H1 (cell line): ENCODE measurements at regions not wholly inside any gene's neighbourhood (a gene's known extent, or its start where the extent isn't known, plus 50 kb on each side); places are given as distances from the start of the nearest gene placed in this dataset.

Experiments used
- CTCF ChIA-PET: fragments of 300-600 bp; sonication (Branson Sonifier 250); formaldehyde crosslinking; loops from one replicate; lab custom pipeline; 2021; ENCODE audit not compliant: partially characterized antibody; lab: Charles Lee
- POLR2A ChIA-PET: fragments of 300-600 bp; sonication (Branson Sonifier 250); formaldehyde crosslinking; loops from one replicate; lab custom pipeline; 2021; ENCODE audit warnings: inconsistent platforms; ENCODE audit not compliant: partially characterized antibody; lab: Charles Lee
- DNase-seq, 2 experiments: peaks; one replicate each; pipeline versions ENCODE4 v3.0.0 to v3.0.0-alpha.2; 2010 to 2022; ENCODE audit warnings: low spot score in 2 of 2, low read depth in 1 of 2, mixed read lengths in 1 of 2
- FAIRE-seq: peaks from 2 replicates; lab custom pipeline; 2011; peaks lifted over from hg19 to GRCh38; lab: Jason Lieb, UNC
- H2AFZ ChIP-seq: 2 replicates; pipeline ENCODE4 v1.8.1; 2012; ENCODE audit warnings: low read length, inconsistent platforms
- H2AK5ac ChIP-seq: 2 replicates; pipeline ENCODE4 v1.6.1; 2013; ENCODE audit warnings: low read depth, low read length
- H2BK120ac ChIP-seq: replicated peaks from 2 replicates; pipeline ENCODE3; 2013; ENCODE audit warnings: low read depth, low read length, inconsistent platforms
- H2BK12ac ChIP-seq: 2 replicates; pipeline ENCODE4 v1.6.1; 2013; ENCODE audit warnings: low read depth, low read length
- H2BK15ac ChIP-seq: 2 replicates; pipeline ENCODE4 v1.6.1; 2013; ENCODE audit warnings: low read length
- H2BK20ac ChIP-seq: 2 replicates; pipeline ENCODE4 v1.6.1; 2013; ENCODE audit warnings: low read length
- H2BK5ac ChIP-seq: 2 replicates; pipeline ENCODE4 v1.6.1; 2013; ENCODE audit warnings: low read depth, low read length
- H3K14ac ChIP-seq: 2 replicates; pipeline ENCODE4 v1.6.1; 2013; ENCODE audit warnings: inconsistent platforms; ENCODE audit not compliant: insufficient read length
- H3K18ac ChIP-seq: 2 replicates; pipeline ENCODE4 v1.6.1; 2013; ENCODE audit warnings: low read length; ENCODE audit errors: extremely low read depth
- H3K23ac ChIP-seq: 2 replicates; pipeline ENCODE4 v1.6.1; 2013; ENCODE audit warnings: inconsistent platforms; ENCODE audit not compliant: insufficient read length
- H3K23me2 ChIP-seq: 2 replicates; pipeline ENCODE4 v1.6.1; 2013; ENCODE audit warnings: low read depth, low read length
- H3K27ac ChIP-seq: 2 replicates; pipeline ENCODE4 v1.6.1; 2011; ENCODE audit warnings: low read depth, low read length, inconsistent platforms
- H3K27me3 ChIP-seq, 4 experiments: replicated peaks in 1 of 4; 1 replicate in 1 of 4; 2 replicates in 3 of 4; pipeline versions ENCODE4 v1.6.1 to v1.8.1; 2011 to 2013; ENCODE audit warnings: low read length in 3 of 4, mild to moderate bottlenecking in 3 of 4, inconsistent platforms in 2 of 4, mixed read lengths in 2 of 4, moderate library complexity in 1 of 4; ENCODE audit not compliant: control insufficient read depth in 3 of 4, insufficient read depth in 3 of 4; ENCODE audit errors: extremely low read depth in 1 of 4
- H3K36me3 ChIP-seq, 4 experiments: 2 replicates each; pipeline versions ENCODE4 v1.6.1 to v1.8.1; 2011 to 2013; ENCODE audit warnings: mild to moderate bottlenecking in 4 of 4, low read length in 3 of 4, moderate library complexity in 2 of 4, control low read depth in 1 of 4, inconsistent platforms in 1 of 4; ENCODE audit not compliant: insufficient read depth in 4 of 4, control insufficient read depth in 2 of 4
- H3K4ac ChIP-seq: replicated peaks from 2 replicates; pipeline ENCODE3; 2013; ENCODE audit warnings: low read length, low read depth, mixed read lengths, inconsistent platforms; ENCODE audit not compliant: insufficient read length
- H3K4me1 ChIP-seq, 4 experiments: replicated peaks in 1 of 4; 1 replicate in 1 of 4; 2 replicates in 3 of 4; pipeline versions ENCODE4 v1.6.1 to v1.8.1; 2011 to 2013; ENCODE audit warnings: low read length in 3 of 4, inconsistent platforms in 2 of 4, mixed read lengths in 1 of 4; ENCODE audit not compliant: insufficient read depth in 4 of 4, control insufficient read depth in 3 of 4
- H3K4me2 ChIP-seq, 2 experiments: 2 replicates each; pipeline versions ENCODE4 v1.6.1 to v1.8.1; 2011 to 2013; ENCODE audit warnings: low read depth in 2 of 2, low read length in 2 of 2, control low read depth in 1 of 2, inconsistent platforms in 1 of 2, mild to moderate bottlenecking in 1 of 2; ENCODE audit not compliant: insufficient read depth in 1 of 2
- H3K4me3 ChIP-seq, 4 experiments: fragments of 200-600, 300-600 bp in 1 of 4; sonication (generic), shearing (Covaris generic), sonication (Bioruptor Twin) in 1 of 4; 2 replicates each; pipeline versions ENCODE4 v1.5.1 to v1.8.1; 2011 to 2016; ENCODE audit warnings: low read length in 4 of 4, low read depth in 3 of 4, control low read depth in 2 of 4, inconsistent platforms in 2 of 4, mild to moderate bottlenecking in 2 of 4, mixed read lengths in 1 of 4, moderate library complexity in 1 of 4; ENCODE audit not compliant: insufficient read depth in 2 of 4; ENCODE audit errors: extremely low read depth in 1 of 4
- H3K56ac ChIP-seq: replicated peaks from 2 replicates; pipeline ENCODE3; 2013; ENCODE audit warnings: low read depth, mild to moderate bottlenecking, mixed read lengths, low read length, inconsistent platforms; ENCODE audit not compliant: insufficient read length
- H3K79me1 ChIP-seq: 2 replicates; pipeline ENCODE4 v1.6.1; 2013; ENCODE audit warnings: low read depth, low read length, control low read depth
- H3K79me2 ChIP-seq, 2 experiments: 2 replicates each; pipeline versions ENCODE4 v1.6.1 to v1.8.1; 2012 to 2013; ENCODE audit warnings: low read length in 2 of 2, mild to moderate bottlenecking in 2 of 2, inconsistent platforms in 1 of 2; ENCODE audit not compliant: insufficient read depth in 2 of 2, control insufficient read depth in 1 of 2
- H3K9ac ChIP-seq, 4 experiments: replicated peaks in 1 of 4; 1 replicate in 1 of 4; 2 replicates in 3 of 4; pipeline versions ENCODE4 v1.6.1 to v1.8.1; 2011 to 2013; ENCODE audit warnings: low read depth in 3 of 4, low read length in 3 of 4, control low read depth in 2 of 4, mild to moderate bottlenecking in 2 of 4, moderate library complexity in 2 of 4, inconsistent platforms in 1 of 4; ENCODE audit errors: extremely low read depth in 1 of 4
- H3K9me3 ChIP-seq, 2 experiments: 2 replicates each; pipeline versions ENCODE4 v1.6.1 to v1.8.1; 2012 to 2013; ENCODE audit warnings: mild to moderate bottlenecking in 2 of 2, moderate library complexity in 2 of 2, control low read depth in 1 of 2, inconsistent platforms in 1 of 2, low read depth in 1 of 2, low read length in 1 of 2, mixed read lengths in 1 of 2; ENCODE audit not compliant: insufficient read depth in 2 of 2
- H4K20me1 ChIP-seq, 2 experiments: replicated peaks in 1 of 2; 2 replicates each; pipeline versions ENCODE3 to v1.8.1; 2011 to 2013; ENCODE audit warnings: inconsistent platforms in 2 of 2, low read length in 2 of 2, mild to moderate bottlenecking in 1 of 2; ENCODE audit not compliant: insufficient read depth in 2 of 2, control insufficient read depth in 1 of 2
- H4K5ac ChIP-seq: 2 replicates; pipeline ENCODE4 v1.6.1; 2013; ENCODE audit warnings: low read length, low read depth, mixed read lengths, inconsistent platforms; ENCODE audit not compliant: insufficient read length
- H4K8ac ChIP-seq: 2 replicates; pipeline ENCODE4 v1.8.0; 2013; ENCODE audit warnings: mild to moderate bottlenecking, moderate library complexity, low read length, inconsistent platforms; ENCODE audit not compliant: insufficient read depth; ENCODE audit errors: extremely low read depth
- H4K91ac ChIP-seq: replicated peaks from 2 replicates; pipeline ENCODE3; 2013; ENCODE audit warnings: low read length, mixed read lengths, inconsistent platforms; ENCODE audit not compliant: insufficient read length
- ATF2 ChIP-seq: IDR thresholded peaks from 2 replicates; pipeline ENCODE4 v1.6.1; 2012; ENCODE audit warnings: low read length, inconsistent platforms
- CHD1 ChIP-seq: IDR thresholded peaks from 2 replicates; pipeline ENCODE4 v1.6.1; 2012; ENCODE audit warnings: low read depth, low read length, improper control_type of control experiment
- CTBP2 ChIP-seq: IDR thresholded peaks from 2 replicates; pipeline ENCODE4 v1.7.0; 2011; ENCODE audit warnings: borderline replicate concordance, mild to moderate bottlenecking, moderate library complexity, mixed read lengths, low read length; ENCODE audit not compliant: insufficient read depth, insufficient read length
- E2F6 ChIP-seq: IDR thresholded peaks from 2 replicates; pipeline ENCODE4 v1.6.1; 2012; ENCODE audit warnings: inconsistent platforms
- GTF2F1 ChIP-seq: IDR thresholded peaks from 2 replicates; pipeline ENCODE4 v1.6.1; 2012; ENCODE audit warnings: low read depth, low read length, improper control_type of control experiment, borderline replicate concordance
- HDAC2 ChIP-seq, 2 experiments: fragments of 300-600 bp in 1 of 2; sonication (generic) in 1 of 2; IDR thresholded peaks; 2 replicates each; pipeline ENCODE4 v1.6.1; 2011 to 2012; ENCODE audit warnings: low read depth in 2 of 2, low read length in 2 of 2, mild to moderate bottlenecking in 2 of 2, moderate library complexity in 2 of 2, borderline replicate concordance in 1 of 2, inconsistent platforms in 1 of 2
- KDM4A ChIP-seq: IDR thresholded peaks from one replicate; pipeline ENCODE4 v1.7.1; 2012; ENCODE audit warnings: low read depth, mild to moderate bottlenecking, moderate library complexity, low read length, inconsistent platforms; ENCODE audit not compliant: severe bottlenecking
- RAD21 ChIP-seq, 2 experiments: IDR thresholded peaks in 1 of 2; conservative IDR thresholded peaks in 1 of 2; 2 replicates each; pipeline ENCODE4 v1.6.1; 2011; ENCODE audit warnings: low read depth in 2 of 2, low read length in 2 of 2, improper control_type of control experiment in 1 of 2, inconsistent platforms in 1 of 2, mild to moderate bottlenecking in 1 of 2, moderate library complexity in 1 of 2
- SP2 ChIP-seq: IDR thresholded peaks from 2 replicates; pipeline ENCODE4 v1.6.1; 2012; ENCODE audit warnings: mild to moderate bottlenecking, low read length, inconsistent platforms
- TAF7 ChIP-seq: optimal IDR thresholded peaks from 2 replicates; pipeline ENCODE3; 2011; ENCODE audit warnings: low read depth, mild to moderate bottlenecking, inconsistent platforms, low read length, moderate library complexity, borderline replicate concordance
- TEAD4 ChIP-seq: IDR thresholded peaks from 2 replicates; pipeline ENCODE4 v1.6.1; 2012; ENCODE audit warnings: low read depth, low read length, inconsistent platforms, mixed read lengths
- YY1 ChIP-seq: IDR thresholded peaks from 2 replicates; pipeline ENCODE4 v1.6.1; 2011; ENCODE audit warnings: low read depth, mild to moderate bottlenecking, low read length
- WGBS, 2 experiments: shearing (Covaris generic) in 1 of 2; methylation state at CpG; one replicate each; pipeline versions ENCODE4 v1.1.6 to v1.1.7; 2013 to 2015; ENCODE audit warnings: low lambda C conversion rate in 2 of 2, mixed read lengths in 2 of 2, inconsistent platforms in 1 of 2, low coverage in 1 of 2, missing lambda C conversion rate in 1 of 2; ENCODE audit not compliant: insufficient replicate concordance in 2 of 2, insufficient coverage in 1 of 2, insufficient read length in 1 of 2; ENCODE audit errors: extremely low coverage in 1 of 2, missing lambda C conversion rate in 1 of 2; 5-methylcytosine and 5-hydroxymethylcytosine counted together

- no peak overlapping the region for H3K56ac ChIP-seq
- H3K4me3 ChIP-seq: no peak overlapping the region
- H4K8ac ChIP-seq: no peak overlapping the region
- no peak overlapping the region for H2AFZ ChIP-seq
- H2BK15ac ChIP-seq: no peak overlapping the region
- H2BK20ac ChIP-seq: no peak overlapping the region
- H2BK12ac ChIP-seq: no peak overlapping the region
- WGBS, 2 experiments: 92% methylated on average over 1 of the region's 1 CpG; no CpG with 5 or more reads in 1 of the 2 experiments
- H4K91ac ChIP-seq: no peak overlapping the region
- no peak overlapping the region for H3K9ac ChIP-seq
- H3K18ac ChIP-seq: no peak overlapping the region
- H3K79me2 ChIP-seq: no peaks in the 10 kb centered on the region
- H3K36me3 ChIP-seq: no peaks in the 10 kb centered on the region
- H3K4me2 ChIP-seq: no peak overlapping the region
- H2AK5ac ChIP-seq: no peak overlapping the region
- no peaks in the 10 kb centered on the region for H3K79me1 ChIP-seq
- no peaks in the 10 kb centered on the region for H3K23me2 ChIP-seq
- FAIRE-seq (no peak), DNase-seq (no peak)
- ChIA-PET CTCF (interaction anchor here (1.4 to 2.8 kb wide), 2 partner anchors 9 to 108 kb away, joined by 3 to 9 read pairs; partner anchors contain the start of gene SFRP4), POLR2A (no interaction called here)
- H3K27me3 ChIP-seq: no peaks in the 10 kb centered on the region
- H2BK5ac ChIP-seq: no peak overlapping the region
- H3K27ac ChIP-seq: no peak overlapping the region
- no peaks in the 10 kb centered on the region for H4K20me1 ChIP-seq
- no peaks in the 10 kb centered on the region for H3K4me1 ChIP-seq
- H4K5ac ChIP-seq: no peak overlapping the region
- H3K9me3 ChIP-seq: no peaks in the 10 kb centered on the region
- no peak overlapping the region for H3K23ac ChIP-seq
- no peak overlapping the region for H3K4ac ChIP-seq
- H2BK120ac ChIP-seq: no peak overlapping the region
- no peak overlapping the region for H3K14ac ChIP-seq
- no peak for TF ChIP-seq YY1
- no peak for TF ChIP-seq SP2
- no peak for TF ChIP-seq HDAC2 (IDR thresholded peaks at IDR 0.05; ENCODE audit: borderline replicate concordance in 1 of 2, low read depth in 2 of 2, low read length in 2 of 2)
- TF ChIP-seq GTF2F1: no peak
- no peak for TF ChIP-seq RAD21 (IDR thresholded peaks at IDR 0.05 in 1 of 2, conservative IDR thresholded peaks at IDR 0.05 in 1 of 2; ENCODE audit: low read depth in 2 of 2, low read length in 2 of 2)
- no peak for TF ChIP-seq KDM4A
- no peak for TF ChIP-seq TEAD4
- no peak for TF ChIP-seq TAF7
- no peak for TF ChIP-seq CHD1
- TF ChIP-seq E2F6: no peak
- no peak for TF ChIP-seq ATF2
- TF ChIP-seq CTBP2: no peak
These were observed 105.4 kb downstream of the EPDR1 start for GRCh38 chr7:38025815-38026214.
